ENCODE measurements at regions not wholly inside any gene's neighbourhood (a gene's known extent, or its start where the extent isn't known, plus 50 kb on each side); places are given as distances from the start of the nearest gene placed in this dataset.

DNA sequence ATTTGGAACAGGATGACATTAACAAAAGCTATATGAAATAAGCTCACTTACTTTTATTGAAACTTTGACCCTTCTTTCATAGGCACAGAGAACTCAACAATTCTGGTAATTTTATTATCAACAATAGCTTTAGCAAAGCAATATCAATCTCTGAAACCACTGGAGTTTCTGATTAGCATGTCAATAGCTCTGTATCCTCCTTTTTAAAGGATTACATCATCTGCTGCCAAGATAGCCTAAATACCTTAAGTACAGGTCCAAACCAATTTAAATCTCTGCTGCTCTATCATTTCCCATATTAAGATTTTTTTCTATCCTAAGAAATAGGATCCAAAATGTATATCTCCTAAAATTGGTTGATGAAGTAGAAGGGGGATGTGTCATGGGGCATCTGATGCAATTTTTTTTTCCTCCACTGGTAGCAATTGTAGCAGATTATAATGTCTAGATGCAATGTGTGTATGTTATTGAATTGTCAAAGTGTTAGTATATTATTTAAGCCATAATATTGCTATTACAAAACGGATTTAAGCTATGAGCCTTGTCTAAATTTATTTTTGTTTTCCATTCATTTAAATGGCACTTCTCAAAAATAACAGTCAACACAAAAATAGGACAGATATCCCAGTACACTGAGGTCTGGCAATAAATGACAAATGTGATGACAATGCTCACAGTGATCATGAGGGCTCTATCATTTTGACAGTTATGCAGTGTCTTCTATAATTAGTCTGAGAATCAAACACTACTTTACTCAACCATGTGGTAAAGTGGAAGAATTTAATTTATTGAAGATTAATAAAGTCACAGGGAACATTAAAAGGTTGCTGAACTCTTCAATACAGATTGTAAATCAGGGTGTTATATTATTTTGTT is 328.4 kb downstream of the CDH7 start:
- H3K27ac ChIP-seq (replicated peaks): peak overlapping the region; percentile 0
- intact Hi-C loops (cut with micrococcal nuclease): no loop called here

DNA sequence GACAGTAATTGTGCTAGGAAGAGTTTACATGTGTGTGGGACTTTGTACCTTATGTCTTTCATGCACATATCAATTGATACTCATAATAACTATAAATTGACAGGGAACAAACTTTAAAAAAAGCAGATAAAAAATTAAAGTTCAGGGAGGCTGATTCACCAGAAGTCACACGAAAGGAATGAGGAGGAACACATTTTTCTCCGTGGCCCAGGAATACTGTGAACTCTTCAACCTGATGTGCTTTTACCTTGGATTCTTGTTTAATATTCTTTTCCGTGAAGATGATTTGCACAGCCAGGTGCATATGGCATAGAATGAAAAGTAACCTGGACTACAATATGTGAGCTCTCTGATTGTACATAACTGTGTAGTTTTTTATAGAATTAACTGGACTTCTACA is 326.3 kb downstream of the CDH7 start:
- peaks cover 7% of the 10 kb centered on the region for H3K4me1 ChIP-seq
- H3K9me3 ChIP-seq (replicated peaks): peaks cover 34% of the 10 kb centered on the region
- no peaks in the 10 kb centered on the region for H3K27me3 ChIP-seq (ENCODE audit: low read depth)
- TF ChIP-seq, protein P1, sequence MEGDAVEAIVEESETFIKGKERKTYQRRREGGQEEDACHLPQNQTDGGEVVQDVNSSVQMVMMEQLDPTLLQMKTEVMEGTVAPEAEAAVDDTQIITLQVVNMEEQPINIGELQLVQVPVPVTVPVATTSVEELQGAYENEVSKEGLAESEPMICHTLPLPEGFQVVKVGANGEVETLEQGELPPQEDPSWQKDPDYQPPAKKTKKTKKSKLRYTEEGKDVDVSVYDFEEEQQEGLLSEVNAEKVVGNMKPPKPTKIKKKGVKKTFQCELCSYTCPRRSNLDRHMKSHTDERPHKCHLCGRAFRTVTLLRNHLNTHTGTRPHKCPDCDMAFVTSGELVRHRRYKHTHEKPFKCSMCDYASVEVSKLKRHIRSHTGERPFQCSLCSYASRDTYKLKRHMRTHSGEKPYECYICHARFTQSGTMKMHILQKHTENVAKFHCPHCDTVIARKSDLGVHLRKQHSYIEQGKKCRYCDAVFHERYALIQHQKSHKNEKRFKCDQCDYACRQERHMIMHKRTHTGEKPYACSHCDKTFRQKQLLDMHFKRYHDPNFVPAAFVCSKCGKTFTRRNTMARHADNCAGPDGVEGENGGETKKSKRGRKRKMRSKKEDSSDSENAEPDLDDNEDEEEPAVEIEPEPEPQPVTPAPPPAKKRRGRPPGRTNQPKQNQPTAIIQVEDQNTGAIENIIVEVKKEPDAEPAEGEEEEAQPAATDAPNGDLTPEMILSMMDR (IDR thresholded peaks at IDR 0.05; ENCODE audit: borderline replicate concordance): no peak
- DNase-seq: no peak
- H3K4me3 ChIP-seq: no peak overlapping the region
- no peaks in the 10 kb centered on the region for H3K36me3 ChIP-seq
- H3K27ac ChIP-seq (replicated peaks): no peak overlapping the region
- intact Hi-C loops (cut with micrococcal nuclease): no loop called here

More for the DNA sequence above, 328.4 kb downstream of the CDH7 start:
- DNase-seq: no peak
- Histone ChIP-seq H3K4me1 (peaks cover 7% of the 10 kb centered on the region), H3K27me3 (ENCODE audit: low read depth) (no peaks in the 10 kb centered on the region), H3K9me3 (replicated peaks) (peaks cover 14% of the 10 kb centered on the region), H3K4me3 (no peak overlapping the region), H3K36me3 (no peaks in the 10 kb centered on the region)
- TF ChIP-seq, protein P1 (IDR thresholded peaks at IDR 0.05; ENCODE audit: borderline replicate concordance): peak; percentile 15

DNA sequence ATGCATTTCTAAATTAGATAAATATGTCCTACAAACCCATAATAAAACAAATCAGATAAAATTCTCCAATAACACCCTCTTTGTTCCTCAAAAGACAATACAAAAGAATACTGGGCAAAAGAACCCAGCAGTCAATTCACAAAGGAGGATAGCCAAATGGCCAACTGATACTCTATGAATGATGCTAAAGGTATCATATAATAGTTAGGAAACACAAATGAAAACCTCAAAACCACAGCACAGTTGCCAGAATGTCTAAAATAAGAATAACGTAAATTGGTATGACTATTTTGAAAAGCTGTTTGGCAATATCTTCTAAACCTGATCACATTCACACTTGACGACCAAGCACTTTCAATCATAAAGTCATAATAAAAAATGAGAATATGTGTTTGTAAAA is 315.4 kb downstream of the CDH7 start:
- DNase-seq: no peak
- intact Hi-C loops (cut with micrococcal nuclease): no loop called here

DNA sequence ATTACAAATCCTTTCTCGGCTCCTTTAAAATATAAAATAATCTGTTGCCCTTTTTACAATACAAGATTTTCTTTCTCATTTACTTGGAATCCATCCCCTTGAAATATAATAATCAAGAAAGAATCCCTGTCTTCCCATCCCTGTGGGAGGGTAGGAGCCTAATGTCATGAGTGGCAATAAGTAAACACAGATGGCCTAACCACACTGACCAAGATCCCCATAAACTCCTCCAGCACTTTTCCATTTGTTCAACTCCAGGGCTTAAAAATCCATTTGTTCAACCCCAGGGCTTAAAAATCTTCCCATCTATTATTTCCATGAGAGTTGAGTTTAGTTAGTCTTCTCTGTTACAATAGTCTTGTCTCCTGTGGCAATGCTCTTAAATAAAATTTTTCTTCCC is 297.6 kb downstream of the CDH7 start:
- intact Hi-C loops (cut with micrococcal nuclease): no loop called here
- Histone ChIP-seq H3K27ac (replicated peaks) (no peak overlapping the region), H3K27me3 (ENCODE audit: low read depth) (no peaks in the 10 kb centered on the region), H3K4me1 (no peaks in the 10 kb centered on the region), H3K4me3 (no peak overlapping the region), H3K9me3 (replicated peaks) (no peaks in the 10 kb centered on the region), H3K36me3 (no peaks in the 10 kb centered on the region)
- no peak for DNase-seq
- TF ChIP-seq, protein P1 (IDR thresholded peaks at IDR 0.05; ENCODE audit: borderline replicate concordance): no peak

More for the DNA sequence above, 315.4 kb downstream of the CDH7 start:
- TF ChIP-seq, protein P1 (IDR thresholded peaks at IDR 0.05; ENCODE audit: borderline replicate concordance): no peak
- Histone ChIP-seq H3K36me3 (no peaks in the 10 kb centered on the region), H3K4me1 (no peaks in the 10 kb centered on the region), H3K27me3 (ENCODE audit: low read depth) (no peaks in the 10 kb centered on the region), H3K9me3 (replicated peaks) (no peaks in the 10 kb centered on the region), H3K27ac (replicated peaks) (no peak overlapping the region), H3K4me3 (no peak overlapping the region)

DNA sequence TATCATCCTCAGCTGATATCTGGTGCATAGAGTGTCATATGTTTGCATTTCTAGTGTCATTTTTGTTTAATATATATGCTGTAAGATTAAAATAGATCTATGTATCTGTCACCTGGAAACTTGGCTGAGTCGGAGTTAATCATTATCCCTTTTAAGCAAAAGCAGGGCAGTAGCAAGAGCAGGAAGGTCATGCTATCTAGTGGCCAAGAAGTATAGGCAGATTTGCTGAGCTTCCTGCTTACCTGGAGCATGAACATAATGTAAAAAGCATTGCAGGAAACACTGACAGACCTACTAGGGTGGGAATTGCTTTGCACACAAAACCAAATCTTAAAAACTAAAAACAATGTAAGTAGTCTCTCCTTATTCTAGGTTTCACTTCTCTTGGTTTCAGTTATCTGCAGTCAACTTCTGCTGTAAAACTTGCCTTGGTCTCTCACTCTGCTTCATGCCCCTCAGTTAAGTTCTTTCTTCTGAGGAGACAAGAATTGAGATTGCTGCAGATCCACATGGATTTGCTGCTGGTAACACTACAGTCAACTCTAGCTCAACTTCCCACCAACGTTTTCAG is 295.3 kb downstream of the CDH7 start:
- Histone ChIP-seq H3K27me3 (ENCODE audit: low read depth) (no peaks in the 10 kb centered on the region), H3K36me3 (no peaks in the 10 kb centered on the region), H3K4me1 (no peaks in the 10 kb centered on the region), H3K4me3 (no peak overlapping the region), H3K9me3 (replicated peaks) (no peaks in the 10 kb centered on the region), H3K27ac (replicated peaks) (no peak overlapping the region)
- intact Hi-C loops (cut with micrococcal nuclease): no loop called here
- TF ChIP-seq, protein P1 (IDR thresholded peaks at IDR 0.05; ENCODE audit: borderline replicate concordance): no peak
- DNase-seq: no peak
